NT2/D1 (cell line): ENCODE measurements at regions not wholly inside any gene's neighbourhood (a gene's known extent, or its start where the extent isn't known, plus 50 kb on each side); places are given as distances from the start of the nearest gene placed in this dataset.

Source experiments
- SUZ12 ChIP-seq: IDR thresholded peaks from 2 replicates; pipeline ENCODE4 v1.6.1; 2011; ENCODE audit not compliant: insufficient read length, insufficient read depth; ENCODE audit errors: extremely low read depth
- ZNF274 ChIP-seq: IDR thresholded peaks from 2 replicates; pipeline ENCODE4 v1.6.1; 2011; ENCODE audit warnings: mild to moderate bottlenecking, low read depth, low read length

GRCh38 chr16:55044201-55044975, 113.7 kb downstream of the IRX5 start:
- no peak for TF ChIP-seq ZNF274
- no peak for TF ChIP-seq SUZ12
